IMR-90 (cell line): ENCODE measurements at regions not wholly inside any gene's neighbourhood (a gene's known extent, or its start where the extent isn't known, plus 50 kb on each side); places are given as distances from the start of the nearest gene placed in this dataset.

ENCODE experiments used
- BHLHE40 ChIP-seq: fragments of 150-350 bp; IDR thresholded peaks from 2 replicates; pipeline ENCODE4 v1.6.1; 2016; ENCODE audit warnings: mild to moderate bottlenecking, low read depth, low read length
- CTCF ChIP-seq: conservative IDR thresholded peaks from 2 replicates; pipeline ENCODE4 v1.5.1; 2012; ENCODE audit warnings: mild to moderate bottlenecking, low read depth, low read length, improper control_type of control experiment
- FOS ChIP-seq: fragments of 150-350 bp; IDR thresholded peaks from 2 replicates; pipeline ENCODE4 v1.6.1; 2016; ENCODE audit warnings: low read depth, low read length
- RAD21 ChIP-seq: IDR thresholded peaks from 2 replicates; pipeline ENCODE4 v1.6.1; 2012; ENCODE audit warnings: low read length, improper control_type of control experiment
- SMC3 ChIP-seq: fragments of 150-350 bp; IDR thresholded peaks from 2 replicates; pipeline ENCODE4 v1.6.1; 2016; ENCODE audit warnings: low read depth, mild to moderate bottlenecking, antibody characterized with exemption, low read length, moderate library complexity
- USF2 ChIP-seq: fragments of 150-350 bp; IDR thresholded peaks from 2 replicates; pipeline ENCODE4 v1.6.1; 2017; ENCODE audit warnings: mild to moderate bottlenecking, antibody characterized with exemption, low read length, low read depth

- TF ChIP-seq SMC3 (no peak), CTCF (no peak), BHLHE40 (no peak), FOS (no peak), RAD21 (no peak), USF2 (no peak)
Observed at GRCh38 chr18:67646890-67647289, 130.4 kb upstream of the DSEL start.
